OCI-LY3 (cell line): ENCODE measurements at regions not wholly inside any gene's neighbourhood (a gene's known extent, or its start where the extent isn't known, plus 50 kb on each side); places are given as distances from the start of the nearest gene placed in this dataset.

ENCODE experiments used
- H2AFZ ChIP-seq: fragments of 200-600, 300-600 bp; shearing (Covaris generic); 2 replicates; pipeline ENCODE4 v1.6.0; 2014; ENCODE audit warnings: antibody characterized with exemption, low read depth, low read length
- H3K27ac ChIP-seq: fragments of 200-600, 300-600 bp; sonication (generic); 2 replicates; pipeline ENCODE4 v1.5.1; 2014; ENCODE audit warnings: mild to moderate bottlenecking, low read length, moderate library complexity, mixed read lengths
- H3K27me3 ChIP-seq: fragments of 200-600, 300-600 bp; sonication (generic); 2 replicates; pipeline ENCODE4 v1.6.1; 2014; ENCODE audit warnings: low read depth, low read length, mixed read lengths
- H3K36me3 ChIP-seq: fragments of 200-600, 300-600 bp; sonication (generic); replicated peaks from 2 replicates; pipeline ENCODE3; 2014; ENCODE audit warnings: low read depth, low read length, mixed read lengths
- H3K4me1 ChIP-seq: fragments of 300-600, 200-600 bp; sonication (generic); 2 replicates; pipeline ENCODE4 v1.6.1; 2014; ENCODE audit warnings: low read length, mixed read lengths
- H3K4me2 ChIP-seq: fragments of 200-600, 300-600 bp; sonication (generic); 2 replicates; pipeline ENCODE4 v1.6.1; 2014; ENCODE audit warnings: low read length, mixed read lengths
- H3K4me3 ChIP-seq: fragments of 300-600, 200-600 bp; sonication (generic); 2 replicates; pipeline ENCODE4 v1.5.1; 2014; ENCODE audit warnings: antibody characterized with exemption, mild to moderate bottlenecking, low read length, moderate library complexity
- H3K79me2 ChIP-seq: fragments of 300-600, 200-600 bp; shearing (Covaris generic); 2 replicates; pipeline ENCODE4 v1.6.1; 2014; ENCODE audit warnings: mild to moderate bottlenecking, low read length, mixed read lengths
- H3K9ac ChIP-seq: fragments of 300-600, 200-600 bp; shearing (Covaris generic); 2 replicates; pipeline ENCODE4 v1.6.0; 2014; ENCODE audit warnings: mild to moderate bottlenecking, low read length, moderate library complexity
- H3K9me3 ChIP-seq: fragments of 200-600, 300-600 bp; shearing (Covaris generic); 2 replicates; pipeline ENCODE4 v1.6.1; 2014; ENCODE audit warnings: low read length, mixed read lengths; ENCODE audit not compliant: insufficient read depth
- H4K20me1 ChIP-seq: fragments of 200-600, 300-600 bp; sonication (generic); 2 replicates; pipeline ENCODE4 v1.6.1; 2016; ENCODE audit warnings: low read length, mixed read lengths; ENCODE audit not compliant: insufficient read depth
- CTCF ChIP-seq: fragments of 200-600, 300-600 bp; sonication (generic); IDR thresholded peaks from 2 replicates; pipeline ENCODE4 v1.5.1; 2014; ENCODE audit warnings: antibody characterized with exemption, low read length, low read depth
- EZH2phosphoT487 ChIP-seq: fragments of 200-600 bp; shearing (Covaris generic); IDR thresholded peaks from 2 replicates; pipeline ENCODE4 v1.6.1; 2018; ENCODE audit warnings: antibody characterized with exemption, mixed run types, low read depth

GRCh38 chr10:33546031-33546430 is 211.6 kb upstream of the NRP1 start:
- H3K27ac ChIP-seq = no peak overlapping the region
- H3K4me3 ChIP-seq = no peak overlapping the region
- H3K9me3 ChIP-seq = no peaks in the 10 kb centered on the region
- no peak overlapping the region for H3K9ac ChIP-seq
- H3K27me3 ChIP-seq = no peaks in the 10 kb centered on the region
- H4K20me1 ChIP-seq = no peaks in the 10 kb centered on the region
- H3K36me3 ChIP-seq = no peaks in the 10 kb centered on the region
- no peaks in the 10 kb centered on the region for H3K79me2 ChIP-seq
- H2AFZ ChIP-seq = no peak overlapping the region
- no peak overlapping the region for H3K4me2 ChIP-seq
- no peak for TF ChIP-seq EZH2phosphoT487
- TF ChIP-seq CTCF = no peak
- no peaks in the 10 kb centered on the region for H3K4me1 ChIP-seq

- Histone ChIP-seq H2AFZ (no peak overlapping the region), H3K79me2 (no peaks in the 10 kb centered on the region), H3K27me3 (no peaks in the 10 kb centered on the region), H3K27ac (no peak overlapping the region), H3K9ac (no peak overlapping the region), H3K4me2 (no peak overlapping the region), H3K4me1 (no peaks in the 10 kb centered on the region), H3K4me3 (no peak overlapping the region), H3K36me3 (no peaks in the 10 kb centered on the region), H3K9me3 (no peaks in the 10 kb centered on the region), H4K20me1 (no peaks in the 10 kb centered on the region)
- TF ChIP-seq CTCF = no peak
- TF ChIP-seq EZH2phosphoT487 = no peak
Observed at GRCh38 chr10:33542752-33543505, 208.5 kb upstream of the NRP1 start.

GRCh38 chr10:33539116-33539515 is 204.6 kb upstream of the NRP1 start:
- Histone ChIP-seq H3K4me3 (no peak overlapping the region), H2AFZ (no peak overlapping the region), H3K9ac (no peak overlapping the region), H4K20me1 (no peaks in the 10 kb centered on the region), H3K79me2 (no peaks in the 10 kb centered on the region), H3K4me1 (no peaks in the 10 kb centered on the region), H3K27ac (no peak overlapping the region), H3K36me3 (no peaks in the 10 kb centered on the region), H3K9me3 (no peaks in the 10 kb centered on the region), H3K4me2 (no peak overlapping the region), H3K27me3 (no peaks in the 10 kb centered on the region)
- TF ChIP-seq EZH2phosphoT487 = no peak
- TF ChIP-seq CTCF = no peak

GRCh38 chr10:33537066-33537465 is 202.6 kb upstream of the NRP1 start:
- Histone ChIP-seq H3K79me2 (no peaks in the 10 kb centered on the region), H3K4me2 (no peak overlapping the region), H3K27ac (no peak overlapping the region), H3K36me3 (no peaks in the 10 kb centered on the region), H3K9me3 (no peaks in the 10 kb centered on the region), H3K4me1 (no peaks in the 10 kb centered on the region), H3K9ac (no peak overlapping the region), H4K20me1 (no peaks in the 10 kb centered on the region), H2AFZ (no peak overlapping the region), H3K27me3 (no peaks in the 10 kb centered on the region), H3K4me3 (no peak overlapping the region)
- TF ChIP-seq CTCF (no peak), EZH2phosphoT487 (no peak)
